ENCODE measurements at regions not wholly inside any gene's neighbourhood (a gene's known extent, or its start where the extent isn't known, plus 50 kb on each side); places are given as distances from the start of the nearest gene placed in this dataset.
A peak's percentile ranks its signal among the peaks of the same experiment; 100 is the strongest.

GRCh38 chr17:77346765-77347164 lies 206.0 kb downstream of the SEC14L1 start (continued):
- TF ChIP-seq, protein P1, sequence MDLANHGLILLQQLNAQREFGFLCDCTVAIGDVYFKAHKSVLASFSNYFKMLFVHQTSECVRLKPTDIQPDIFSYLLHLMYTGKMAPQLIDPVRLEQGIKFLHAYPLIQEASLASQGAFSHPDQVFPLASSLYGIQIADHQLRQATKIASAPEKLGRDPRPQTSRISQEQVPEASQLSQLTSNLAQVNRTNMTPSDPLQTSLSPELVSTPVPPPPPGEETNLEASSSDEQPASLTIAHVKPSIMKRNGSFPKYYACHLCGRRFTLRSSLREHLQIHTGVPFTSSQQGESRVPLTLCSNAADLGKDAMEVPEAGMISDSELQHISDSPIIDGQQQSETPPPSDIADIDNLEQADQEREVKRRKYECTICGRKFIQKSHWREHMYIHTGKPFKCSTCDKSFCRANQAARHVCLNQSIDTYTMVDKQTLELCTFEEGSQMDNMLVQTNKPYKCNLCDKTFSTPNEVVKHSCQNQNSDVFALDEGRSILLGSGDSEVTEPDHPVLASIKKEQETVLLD (IDR thresholded peaks at IDR 0.05), result no peak
- TF ChIP-seq ARID1B (IDR thresholded peaks at IDR 0.05) (no peak), PTRF (tag; IDR thresholded peaks at IDR 0.05) (no peak), TRIM28 (IDR thresholded peaks at IDR 0.05) (no peak), MEF2D (tag; conservative IDR thresholded peaks at IDR 0.05; ENCODE audit: low read depth) (no peak), TCF15 (CRISPR knock-in tag; IDR thresholded peaks at IDR 0.05) (no peak)

DNA sequence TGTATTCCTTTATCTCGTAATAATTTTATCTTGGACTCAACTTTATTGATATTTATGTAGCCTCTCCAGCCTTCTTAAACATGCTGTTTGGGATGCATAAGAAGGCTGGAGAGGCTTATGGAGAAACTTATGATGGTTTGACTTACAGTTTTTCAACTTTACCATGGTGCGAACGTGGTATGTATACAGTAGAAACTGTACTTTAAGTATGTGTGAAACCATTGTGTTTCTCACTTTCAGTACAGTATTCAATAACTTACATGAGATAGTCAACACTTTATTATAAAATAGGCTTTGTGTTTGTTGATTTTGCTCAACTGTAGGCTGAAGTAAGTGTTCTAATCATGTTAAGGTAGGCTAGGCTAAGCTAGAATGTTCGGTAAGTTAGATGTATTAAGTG lies 206.8 kb downstream of the SEC14L1 start:
- no TSS peak for BruUV-seq (replicated peaks)
- WGBS (ENCODE audit: insufficient coverage, low coverage, missing lambda C conversion rate), result 94% methylated on average over 4 of the region's 4 CpGs
- ATAC-seq (no peak), FAIRE-seq (peak; percentile 6), DNase-seq (ENCODE audit: extremely low read depth in 1 of 4, low spot score in 3 of 4) (no peak)
- Histone ChIP-seq H3K36me3 (ENCODE audit: control insufficient read depth, insufficient read depth, low read length) (peaks cover 3% of the 10 kb centered on the region; the same call in 1 of the 3 replicates), H3K79me2 (ENCODE audit: control insufficient read depth, insufficient read depth, low read length) (peaks cover 70% of the 10 kb centered on the region), H3K9me1 (ENCODE audit: control insufficient read depth, insufficient read depth, low read length) (no peaks in the 10 kb centered on the region), H4K20me1 (replicated peaks; ENCODE audit: control insufficient read depth, insufficient read depth, low read length) (no peaks in the 10 kb centered on the region; the same call in 1 of the 2 replicates), H3K27me3 (ENCODE audit: control insufficient read depth in 2 of 2, insufficient read depth in 2 of 2, low read length in 2 of 2) (no peaks in the 10 kb centered on the region), H3K27ac (ENCODE audit: extremely low read depth, low read depth, low read length) (no peak overlapping the region), H2AFZ (ENCODE audit: low read depth, low read length) (no peak overlapping the region), H3K9ac (ENCODE audit: insufficient read depth in 1 of 2, low read depth in 2 of 2, low read length in 2 of 2) (no peak overlapping the region), H3K4me2 (ENCODE audit: insufficient read depth, low read length) (no peak overlapping the region), H3K4me1 (replicated peaks in 1 of 2; ENCODE audit: control insufficient read depth in 2 of 2, insufficient read depth in 2 of 2, low read length in 2 of 2) (peaks cover 0 to 9% of the 10 kb centered on the region in 2 experiments; a peak in 3 of 5 replicates), H3K9me3 (replicated peaks; ENCODE audit: control insufficient read depth, insufficient read depth, low read depth, low read length) (no peaks in the 10 kb centered on the region), H3K4me3 (no peak overlapping the region)
- POLR2A ChIA-PET, result interaction anchor here (0.6 kb wide), 1 partner anchor 39 kb away, joined by 3 read pairs; no protein-coding TSS in a partner anchor
- in situ Hi-C loops (cut with MboI) (no loop called here), intact Hi-C loops (cut with micrococcal nuclease) (no loop called here)
- CTCF ChIA-PET (ENCODE audit: low intra/inter-chr PET ratio), result no interaction called here
- TF ChIP-seq ATF4 (CRISPR knock-in tag; IDR thresholded peaks at IDR 0.05), result no peak
- TF ChIP-seq ZBTB5 (IDR thresholded peaks at IDR 0.05), result no peak
- no peak for TF ChIP-seq CBX2 (IDR thresholded peaks at IDR 0.05; ENCODE audit: insufficient read depth, low read length, poor library complexity, severe bottlenecking)
- TF ChIP-seq SRSF3 (IDR thresholded peaks at IDR 0.05; ENCODE audit: insufficient read depth, low read length), result no peak
- no peak for TF ChIP-seq ZNF41 (CRISPR knock-in tag; conservative IDR thresholded peaks at IDR 0.05)
- TF ChIP-seq MXI1 (IDR thresholded peaks at IDR 0.05; ENCODE audit: low read depth, low read length), result no peak
- TF ChIP-seq U2AF2 (optimal IDR thresholded peaks at IDR 0.05; ENCODE audit: low read depth, low read length), result no peak
- TF ChIP-seq CAMTA2 (CRISPR knock-in tag; conservative IDR thresholded peaks at IDR 0.05), result no peak
- no peak for TF ChIP-seq PTBP1 (IDR thresholded peaks at IDR 0.05; ENCODE audit: low read depth, low read length)
- TF ChIP-seq EZH2 (IDR thresholded peaks at IDR 0.05; ENCODE audit: borderline replicate concordance, low read depth, low read length), result no peak
- TF ChIP-seq HOXB6 (CRISPR knock-in tag; IDR thresholded peaks at IDR 0.05; ENCODE audit: borderline replicate concordance), result no peak
- no peak for TF ChIP-seq ZNF551 (CRISPR knock-in tag; IDR thresholded peaks at IDR 0.05)
- TF ChIP-seq ATF1 (CRISPR knock-in tag; IDR thresholded peaks at IDR 0.05), result no peak
- TF ChIP-seq ATF1 (tag; IDR thresholded peaks at IDR 0.05), result no peak
